ENCODE measurements at regions not wholly inside any gene's neighbourhood (a gene's known extent, or its start where the extent isn't known, plus 50 kb on each side); places are given as distances from the start of the nearest gene placed in this dataset.

DNA sequence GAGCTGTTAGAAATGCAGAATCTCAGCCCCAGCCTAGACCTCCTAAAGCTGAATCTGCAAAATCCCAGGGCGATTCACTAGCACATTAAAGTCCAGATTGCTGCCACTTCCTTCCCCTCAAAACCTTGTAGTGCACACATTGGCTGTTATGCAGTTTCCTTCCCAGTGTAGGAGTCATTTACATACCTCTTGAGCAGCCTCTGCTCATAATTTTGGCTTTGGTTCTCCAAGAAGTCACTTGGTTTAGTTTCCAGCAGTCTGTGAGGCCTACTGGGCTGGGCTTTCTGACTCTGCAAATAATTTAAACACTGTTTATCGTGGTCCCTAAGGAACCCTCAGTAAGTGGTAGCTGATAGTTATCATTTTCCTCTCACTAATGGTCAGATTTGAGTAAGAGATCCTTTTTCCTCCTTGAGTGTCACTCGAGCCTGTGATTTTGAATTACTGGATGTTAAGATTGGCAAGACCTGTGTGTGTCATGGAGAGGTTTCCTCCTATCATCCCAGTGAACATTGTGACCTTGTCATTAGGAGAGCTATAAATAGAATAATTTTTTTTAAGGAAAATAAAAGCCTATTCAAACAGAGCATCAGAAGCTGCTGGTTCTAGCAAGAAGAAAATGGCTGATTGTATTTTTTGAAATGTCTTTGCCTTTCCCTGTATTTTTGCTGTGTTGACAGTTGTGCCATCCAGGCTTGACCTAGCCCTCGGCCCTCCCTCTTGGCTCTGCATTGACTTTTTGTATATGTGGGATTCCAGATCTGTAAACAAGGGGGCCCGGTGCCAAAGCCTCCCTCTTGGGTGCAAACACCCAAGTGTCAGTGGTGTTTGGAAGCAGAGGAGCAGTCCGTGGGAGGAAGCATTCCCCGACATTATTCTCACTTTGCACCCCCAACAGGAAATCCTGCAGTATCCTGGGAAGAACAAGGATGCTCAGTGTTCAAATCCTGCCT, 134.8 kb upstream of the ANKRD28 start:
- BruUV-seq (replicated peaks) = no TSS peak
- H3K9ac ChIP-seq (replicated peaks; ENCODE audit: extremely low read depth, insufficient read depth, low read length) = no peak overlapping the region
- H3K9me3 ChIP-seq (replicated peaks; ENCODE audit: control insufficient read depth, insufficient read depth, low read length) = no peaks in the 10 kb centered on the region
- no peak overlapping the region for H3K4me2 ChIP-seq (ENCODE audit: insufficient read depth, low read length)
- H4K20me1 ChIP-seq (replicated peaks; ENCODE audit: control insufficient read depth, extremely low read depth, insufficient read depth, low read length) = no peaks in the 10 kb centered on the region
- ChIA-PET CTCF (interaction anchor here (1.0 to 1.4 kb wide), 2 partner anchors 9 to 14 kb away, joined by 3 to 5 read pairs; no protein-coding TSS in a partner anchor), POLR2A (no interaction called here)
- dilution Hi-C loops (cut with MboI; ENCODE audit: extremely low pct_ligation_motif_present, low sequenced_read_pairs) = no loop called here
- intact Hi-C loops (cut with micrococcal nuclease) = no loop called here
- H2AFZ ChIP-seq (ENCODE audit: low read depth, low read length) = no peak overlapping the region
- H3K27ac ChIP-seq (ENCODE audit: insufficient read depth, low read depth, low read length) = no peak overlapping the region
- TF ChIP-seq MAX (IDR thresholded peaks at IDR 0.05; ENCODE audit: insufficient read depth, insufficient read length) (no peak), POLR2A (IDR thresholded peaks at IDR 0.05; ENCODE audit: low read depth, low read length) (no peak), JUN (IDR thresholded peaks at IDR 0.05; ENCODE audit: borderline replicate concordance, insufficient read depth, insufficient read length, low read depth) (no peak), GATA2 (IDR thresholded peaks at IDR 0.05; ENCODE audit: insufficient read depth, insufficient read length, low read depth, low read length) (no peak), FOS (IDR thresholded peaks at IDR 0.05; ENCODE audit: borderline replicate concordance, insufficient read depth, low read length) (no peak), POLR2AphosphoS5 (IDR thresholded peaks at IDR 0.05; ENCODE audit: insufficient read depth, low read depth, low read length) (no peak), MYC (IDR thresholded peaks at IDR 0.05; ENCODE audit: low read depth, low read length) (no peak), EZH2 (IDR thresholded peaks at IDR 0.05; ENCODE audit: borderline replicate concordance, low read depth, low read length, severe bottlenecking) (no peak)
- TF ChIP-seq, protein P1, sequence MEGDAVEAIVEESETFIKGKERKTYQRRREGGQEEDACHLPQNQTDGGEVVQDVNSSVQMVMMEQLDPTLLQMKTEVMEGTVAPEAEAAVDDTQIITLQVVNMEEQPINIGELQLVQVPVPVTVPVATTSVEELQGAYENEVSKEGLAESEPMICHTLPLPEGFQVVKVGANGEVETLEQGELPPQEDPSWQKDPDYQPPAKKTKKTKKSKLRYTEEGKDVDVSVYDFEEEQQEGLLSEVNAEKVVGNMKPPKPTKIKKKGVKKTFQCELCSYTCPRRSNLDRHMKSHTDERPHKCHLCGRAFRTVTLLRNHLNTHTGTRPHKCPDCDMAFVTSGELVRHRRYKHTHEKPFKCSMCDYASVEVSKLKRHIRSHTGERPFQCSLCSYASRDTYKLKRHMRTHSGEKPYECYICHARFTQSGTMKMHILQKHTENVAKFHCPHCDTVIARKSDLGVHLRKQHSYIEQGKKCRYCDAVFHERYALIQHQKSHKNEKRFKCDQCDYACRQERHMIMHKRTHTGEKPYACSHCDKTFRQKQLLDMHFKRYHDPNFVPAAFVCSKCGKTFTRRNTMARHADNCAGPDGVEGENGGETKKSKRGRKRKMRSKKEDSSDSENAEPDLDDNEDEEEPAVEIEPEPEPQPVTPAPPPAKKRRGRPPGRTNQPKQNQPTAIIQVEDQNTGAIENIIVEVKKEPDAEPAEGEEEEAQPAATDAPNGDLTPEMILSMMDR (IDR thresholded peaks at IDR 0.05; ENCODE audit: extremely low read depth in 1 of 2, insufficient read depth in 1 of 2, low read depth in 1 of 2, low read length in 2 of 2) = no peak
- no peak for DNase-seq (ENCODE audit: low read depth, low spot score)
- no peaks in the 10 kb centered on the region for H3K79me2 ChIP-seq (ENCODE audit: control insufficient read depth, insufficient read depth, low read length)
- H3K4me3 ChIP-seq (replicated peaks in 1 of 3; ENCODE audit: insufficient read depth in 1 of 3, low read depth in 1 of 3, low read length in 3 of 3) = no peak overlapping the region
- H3K27me3 ChIP-seq (ENCODE audit: control insufficient read depth in 2 of 2, insufficient read depth in 2 of 2, low read length in 2 of 2) = no peaks in the 10 kb centered on the region
- H3K4me1 ChIP-seq (ENCODE audit: control insufficient read depth, extremely low read depth, insufficient read depth, low read length) = no peaks in the 10 kb centered on the region
- no peaks in the 10 kb centered on the region for H3K36me3 ChIP-seq (ENCODE audit: control insufficient read depth in 2 of 2, extremely low read depth in 1 of 2, insufficient read depth in 2 of 2, low read length in 2 of 2)
- no peak for FAIRE-seq
- H3K9me1 ChIP-seq (replicated peaks; ENCODE audit: control insufficient read depth, extremely low read depth, insufficient read depth, low read length) = no peaks in the 10 kb centered on the region

Data from endothelial cell of umbilical vein (primary cell).